SJCRH30 (cell line): ENCODE measurements at regions not wholly inside any gene's neighbourhood (a gene's known extent, or its start where the extent isn't known, plus 50 kb on each side); places are given as distances from the start of the nearest gene placed in this dataset.

Source experiments
- DNase-seq, 2 experiments: peaks; one replicate each; pipeline ENCODE4 v3.0.0-alpha.2; 2015 to 2020
- H3K27ac ChIP-seq: fragments of 250-450 bp; sonication (Bioruptor Pico); 2 replicates; pipeline ENCODE4 v1.5.1; 2020; ENCODE audit warnings: mild to moderate bottlenecking, moderate library complexity
- H3K27me3 ChIP-seq: fragments of 250-450 bp; sonication (Bioruptor Pico); 2 replicates; pipeline ENCODE4 v1.5.1; 2020; ENCODE audit warnings: mild to moderate bottlenecking, moderate library complexity
- H3K36me3 ChIP-seq: fragments of 250-450 bp; sonication (Bioruptor Pico); 2 replicates; pipeline ENCODE4 v1.5.1; 2020; ENCODE audit warnings: mild to moderate bottlenecking, moderate library complexity
- H3K4me1 ChIP-seq: fragments of 250-450 bp; sonication (Bioruptor Pico); 2 replicates; pipeline ENCODE4 v1.5.1; 2020; ENCODE audit warnings: mild to moderate bottlenecking, moderate library complexity
- H3K4me3 ChIP-seq: fragments of 250-450 bp; sonication (Bioruptor Pico); 2 replicates; pipeline ENCODE4 v1.5.1; 2020; ENCODE audit warnings: mild to moderate bottlenecking, moderate library complexity
- H3K9me3 ChIP-seq: fragments of 250-450 bp; sonication (Bioruptor Pico); replicated peaks from 2 replicates; pipeline ENCODE4 v1.5.1; 2020; ENCODE audit warnings: mild to moderate bottlenecking, moderate library complexity

DNA sequence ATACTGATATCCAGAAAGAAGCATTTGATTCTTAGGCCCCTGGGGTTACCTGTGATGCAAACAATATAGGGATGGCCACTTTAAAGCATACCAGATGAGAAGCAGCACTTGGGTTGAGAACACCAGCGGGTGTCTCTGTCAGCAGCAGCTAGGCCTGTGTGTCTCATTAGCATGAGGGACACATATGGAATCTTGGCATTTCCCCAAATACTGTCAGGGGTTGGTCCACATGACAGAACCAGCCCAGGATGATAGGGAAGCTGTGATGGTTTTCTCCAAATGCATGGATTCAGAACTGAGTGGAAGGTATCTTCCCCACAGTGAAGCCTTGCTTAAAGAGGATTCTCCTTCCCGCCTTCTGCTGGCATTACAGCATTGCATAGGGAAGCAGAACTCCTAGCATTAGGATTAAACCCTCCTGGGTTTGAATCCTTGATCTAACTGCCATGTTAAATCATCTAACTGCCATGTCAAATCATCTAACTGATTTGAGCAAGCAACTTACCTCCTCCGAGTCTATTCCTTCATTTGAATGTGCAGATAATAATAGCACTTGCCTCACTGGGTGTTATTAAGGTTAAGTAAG, 111.5 kb upstream of the WSCD2 start:
- H3K4me1 ChIP-seq, result no peaks in the 10 kb centered on the region
- H3K9me3 ChIP-seq, result no peaks in the 10 kb centered on the region
- H3K36me3 ChIP-seq, result no peaks in the 10 kb centered on the region
- no peak overlapping the region for H3K27ac ChIP-seq
- no peak for DNase-seq
- H3K27me3 ChIP-seq, result no peaks in the 10 kb centered on the region
- no peak overlapping the region for H3K4me3 ChIP-seq

DNA sequence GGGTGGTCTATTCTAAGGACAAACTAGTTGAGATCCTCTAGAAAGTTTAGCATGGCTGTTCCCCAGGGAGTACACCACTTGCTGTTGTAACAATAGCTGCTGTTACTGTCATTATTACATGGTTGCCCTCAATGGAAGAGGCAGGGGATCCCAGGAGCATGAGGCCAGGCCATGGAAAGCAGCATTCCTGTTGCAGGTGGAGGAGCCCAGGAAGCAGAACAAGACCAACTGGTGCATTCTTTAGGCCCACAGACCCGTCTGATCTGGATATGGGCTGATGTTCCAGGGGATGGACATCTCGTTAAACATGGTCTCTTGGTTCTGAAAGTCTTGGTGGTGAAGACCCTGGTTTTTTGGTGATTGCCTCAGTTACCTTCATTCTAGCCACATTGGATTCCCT, 109.2 kb upstream of the WSCD2 start:
- H3K4me1 ChIP-seq, result no peaks in the 10 kb centered on the region

DNA sequence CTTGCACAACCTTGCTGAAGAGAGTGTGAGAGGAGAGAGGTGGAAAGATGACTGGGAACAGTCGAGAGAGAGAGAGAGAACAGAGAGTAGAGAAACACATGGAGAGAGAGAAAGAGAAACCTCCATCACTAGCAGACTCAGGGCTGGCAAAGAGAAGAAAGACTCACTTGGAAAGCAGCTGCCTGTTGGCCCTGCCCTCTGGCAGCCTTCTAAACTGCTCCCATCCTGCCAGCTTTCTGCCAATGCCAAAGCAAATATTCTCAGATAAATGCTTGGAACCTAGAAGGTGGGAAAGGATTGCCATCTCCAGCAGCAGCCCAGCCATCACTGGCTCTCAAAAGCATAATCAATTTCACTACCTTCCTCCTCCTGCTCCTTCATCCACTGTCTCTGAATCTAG, 107.9 kb upstream of the WSCD2 start:
- Histone ChIP-seq H3K4me1 (no peaks in the 10 kb centered on the region), H3K36me3 (no peaks in the 10 kb centered on the region), H3K9me3 (no peaks in the 10 kb centered on the region), H3K27me3 (no peaks in the 10 kb centered on the region), H3K4me3 (no peak overlapping the region), H3K27ac (no peak overlapping the region)
- no peak for DNase-seq

More for the DNA sequence above, 109.2 kb upstream of the WSCD2 start:
- no peaks in the 10 kb centered on the region for H3K9me3 ChIP-seq
- no peak for DNase-seq
- no peak overlapping the region for H3K27ac ChIP-seq
- H3K27me3 ChIP-seq, result no peaks in the 10 kb centered on the region
- no peaks in the 10 kb centered on the region for H3K36me3 ChIP-seq
- no peak overlapping the region for H3K4me3 ChIP-seq

DNA sequence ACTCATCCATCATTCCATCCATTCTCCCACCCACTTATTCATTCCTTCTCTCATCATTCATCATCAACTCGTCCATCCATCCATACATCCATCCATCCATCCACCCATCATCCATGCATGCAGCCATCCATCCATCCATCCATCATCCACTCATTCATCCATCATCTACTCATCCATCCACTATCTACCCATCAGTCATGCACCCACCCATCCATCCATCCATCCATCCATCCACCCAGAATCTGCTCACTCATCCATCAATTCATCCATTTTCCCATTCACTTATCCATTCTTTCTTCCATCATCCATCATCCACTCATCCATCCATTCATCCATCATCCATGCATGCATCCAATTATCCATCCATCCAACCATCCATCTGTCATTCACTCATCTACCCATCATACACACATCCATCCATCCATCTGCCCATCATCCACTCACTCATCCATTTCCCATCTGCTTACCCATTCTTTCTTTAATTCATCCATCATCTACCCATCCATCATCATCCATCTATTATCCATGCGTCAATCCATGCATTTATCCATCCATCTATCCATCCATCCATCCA, 107.1 kb upstream of the WSCD2 start:
- Histone ChIP-seq H3K27me3 (no peaks in the 10 kb centered on the region), H3K36me3 (no peaks in the 10 kb centered on the region), H3K4me1 (no peaks in the 10 kb centered on the region), H3K27ac (no peak overlapping the region), H3K9me3 (no peaks in the 10 kb centered on the region), H3K4me3 (no peak overlapping the region)
- DNase-seq, result no peak

DNA sequence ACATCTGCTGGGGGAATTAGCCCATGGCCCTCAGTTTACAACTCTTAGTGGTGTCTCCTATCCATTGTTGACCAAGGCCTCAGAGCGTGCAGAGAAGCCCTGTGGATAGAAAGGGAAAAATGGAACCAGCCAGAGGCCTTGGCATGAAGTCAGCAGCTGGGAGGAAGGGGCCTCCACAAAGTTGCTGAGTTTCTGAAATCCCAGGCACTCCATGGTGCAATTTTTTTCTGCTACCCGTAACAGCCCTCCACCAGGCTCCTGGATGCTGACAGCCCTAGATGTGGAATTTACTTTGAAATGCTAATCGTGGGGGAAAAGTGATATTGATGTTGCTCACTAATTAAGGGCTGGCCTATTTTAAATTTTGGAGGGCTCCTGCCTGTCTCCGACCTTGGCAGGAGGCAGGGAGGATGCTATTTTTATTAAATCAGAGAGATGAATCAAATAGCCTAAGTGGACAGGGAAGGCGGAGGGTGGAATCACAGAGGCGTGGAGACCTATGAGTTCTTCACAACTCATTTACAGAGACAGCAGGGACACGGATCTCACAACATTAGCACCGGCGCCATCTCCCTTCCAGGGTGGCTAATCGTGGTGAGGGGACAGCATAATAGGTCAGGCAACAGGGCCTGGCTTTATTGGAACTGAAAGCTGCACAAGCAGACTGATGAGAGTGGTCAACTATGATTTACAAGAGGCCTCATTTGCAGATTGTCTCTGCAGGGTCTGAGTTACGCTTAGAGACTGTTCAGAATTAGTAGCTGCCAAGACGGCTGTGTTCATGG, 99.8 kb upstream of the WSCD2 start:
- H3K27me3 ChIP-seq, result no peaks in the 10 kb centered on the region
- no peaks in the 10 kb centered on the region for H3K4me1 ChIP-seq
- no peaks in the 10 kb centered on the region for H3K36me3 ChIP-seq
- H3K9me3 ChIP-seq, result no peaks in the 10 kb centered on the region
- no peak for DNase-seq
- H3K27ac ChIP-seq, result no peak overlapping the region
- H3K4me3 ChIP-seq, result no peak overlapping the region

DNA sequence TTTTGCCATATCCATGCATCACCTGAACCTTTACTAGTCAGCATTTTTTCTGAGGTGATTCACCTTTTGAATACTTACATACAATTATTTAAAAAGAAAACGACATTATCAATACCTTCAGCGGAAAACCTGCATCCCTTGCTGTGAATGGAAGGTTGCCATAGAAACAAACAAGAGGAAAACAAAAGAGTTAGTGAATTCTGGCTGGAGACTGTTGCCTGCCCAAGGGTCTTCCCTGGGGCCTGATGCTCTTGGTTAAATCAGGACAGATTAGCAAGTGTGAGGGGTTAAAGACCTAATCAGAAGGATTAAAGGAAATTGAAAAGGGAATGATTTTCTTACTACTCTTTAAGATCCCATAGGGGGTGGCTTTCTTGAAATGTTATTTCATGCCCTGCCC, 96.0 kb upstream of the WSCD2 start:
- no peaks in the 10 kb centered on the region for H3K27me3 ChIP-seq
- DNase-seq, result no peak
- no peak overlapping the region for H3K4me3 ChIP-seq
- H3K9me3 ChIP-seq, result no peaks in the 10 kb centered on the region
- H3K4me1 ChIP-seq, result no peaks in the 10 kb centered on the region
- no peaks in the 10 kb centered on the region for H3K36me3 ChIP-seq
- no peak overlapping the region for H3K27ac ChIP-seq

DNA sequence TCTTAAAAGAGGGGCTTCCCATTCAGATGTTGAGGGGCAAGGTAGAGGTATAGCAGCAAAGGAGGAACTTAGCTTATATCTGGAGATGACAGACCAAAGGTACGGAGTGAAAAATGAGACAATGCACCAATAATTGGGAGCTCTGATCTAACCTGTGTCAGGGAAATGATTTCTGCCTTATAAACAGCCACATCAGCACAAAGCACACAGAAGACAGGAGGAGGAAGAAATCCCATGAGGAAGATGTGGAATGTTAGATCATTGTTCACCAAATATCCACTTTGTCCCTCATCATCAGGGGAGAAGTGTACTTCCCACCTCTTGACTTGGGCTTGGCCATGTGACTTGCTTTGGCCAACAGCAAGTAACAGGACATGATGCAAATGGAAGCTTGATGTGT, 93.7 kb upstream of the WSCD2 start:
- Histone ChIP-seq H3K27me3 (no peaks in the 10 kb centered on the region), H3K36me3 (no peaks in the 10 kb centered on the region), H3K4me1 (no peaks in the 10 kb centered on the region), H3K9me3 (no peaks in the 10 kb centered on the region), H3K4me3 (no peak overlapping the region), H3K27ac (no peak overlapping the region)
- no peak for DNase-seq

DNA sequence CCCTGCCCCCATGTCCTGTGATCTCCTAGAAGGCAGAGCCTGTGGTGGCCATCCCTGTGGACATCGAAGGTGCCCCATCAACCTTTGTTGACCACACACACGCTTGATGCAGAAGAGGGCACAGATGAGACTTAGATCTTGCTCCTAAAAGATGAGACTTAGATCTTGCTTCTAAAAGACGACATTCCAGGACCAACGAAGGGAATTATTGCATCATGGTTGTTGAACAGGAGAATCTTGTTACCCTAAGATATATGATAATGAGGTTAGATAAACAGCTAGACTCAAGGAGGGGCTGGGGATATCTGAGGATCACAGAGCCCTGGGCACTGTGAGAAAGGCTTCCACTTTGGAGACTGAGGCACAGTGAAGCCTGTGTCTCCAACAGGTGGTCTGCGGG, 91.1 kb upstream of the WSCD2 start:
- no peaks in the 10 kb centered on the region for H3K9me3 ChIP-seq
- H3K4me3 ChIP-seq, result no peak overlapping the region
- no peaks in the 10 kb centered on the region for H3K36me3 ChIP-seq
- no peak overlapping the region for H3K27ac ChIP-seq
- H3K4me1 ChIP-seq, result no peaks in the 10 kb centered on the region
- no peak for DNase-seq
- H3K27me3 ChIP-seq, result no peaks in the 10 kb centered on the region

DNA sequence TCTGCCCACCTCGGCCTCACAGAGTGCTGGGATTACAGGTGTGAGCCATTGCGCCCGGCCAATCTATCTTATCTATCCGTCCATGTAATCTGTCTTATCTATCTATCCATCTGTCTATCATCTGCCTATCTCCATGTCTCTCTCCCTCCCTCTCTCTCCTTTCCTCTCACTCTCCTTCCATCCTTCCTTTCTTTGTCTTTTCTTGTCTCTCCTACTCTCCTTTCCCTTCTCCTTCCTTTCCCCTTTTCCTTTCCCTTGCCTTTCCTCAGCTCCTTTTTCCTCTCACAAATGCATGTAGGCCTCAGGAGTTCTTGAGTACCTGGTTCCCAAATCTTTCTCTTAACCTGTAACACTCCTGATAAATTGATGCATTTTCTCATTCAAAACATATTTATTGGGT, 89.3 kb upstream of the WSCD2 start:
- Histone ChIP-seq H3K27me3 (no peaks in the 10 kb centered on the region), H3K9me3 (no peaks in the 10 kb centered on the region), H3K4me1 (no peaks in the 10 kb centered on the region), H3K36me3 (no peaks in the 10 kb centered on the region), H3K4me3 (no peak overlapping the region), H3K27ac (no peak overlapping the region)
- DNase-seq, result no peak

DNA sequence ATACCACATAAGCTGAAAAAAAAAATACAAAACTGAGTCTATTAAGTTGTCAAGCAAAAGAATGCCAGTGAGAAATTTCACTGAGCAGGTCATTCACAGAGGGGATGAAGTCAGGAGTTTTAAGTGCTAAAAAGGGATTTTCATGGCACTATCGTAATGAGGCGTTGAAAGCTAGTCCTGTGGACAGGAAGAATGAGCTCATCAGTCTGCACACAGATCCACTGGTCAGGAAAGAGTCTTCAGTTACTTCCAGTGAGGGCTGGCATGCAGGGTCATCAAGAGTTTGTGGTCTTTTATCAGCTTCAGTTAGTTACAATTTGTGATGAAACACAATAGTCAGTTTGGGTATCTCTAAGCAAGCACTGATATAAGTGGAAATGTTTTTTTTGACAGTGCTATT, 88.1 kb upstream of the WSCD2 start:
- H3K4me1 ChIP-seq, result no peaks in the 10 kb centered on the region
- H3K27ac ChIP-seq, result no peak overlapping the region
- no peaks in the 10 kb centered on the region for H3K36me3 ChIP-seq
- peak in 1 of 2 experiments; percentile 1 for DNase-seq
- H3K9me3 ChIP-seq, result no peaks in the 10 kb centered on the region
- no peak overlapping the region for H3K4me3 ChIP-seq
- H3K27me3 ChIP-seq, result no peaks in the 10 kb centered on the region

DNA sequence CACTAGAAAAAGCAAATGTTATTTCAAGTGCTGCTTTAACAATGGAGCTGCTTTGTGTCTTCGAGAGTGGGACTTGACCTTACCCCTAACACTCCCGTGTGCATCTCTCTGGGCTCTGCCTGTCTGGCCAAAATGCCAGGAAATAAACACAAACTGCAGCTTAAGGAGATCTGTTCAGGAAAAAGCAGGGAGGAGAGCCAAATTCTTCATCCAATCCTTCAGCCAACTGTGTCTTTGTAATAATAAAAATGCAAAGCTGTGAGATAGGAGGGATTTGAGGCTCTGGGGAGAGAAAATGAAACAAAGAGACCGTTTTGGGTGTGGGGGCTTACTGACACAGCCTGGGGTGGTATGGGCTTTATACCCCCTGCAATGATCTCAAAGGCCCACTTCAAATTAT, 85.8 kb upstream of the WSCD2 start:
- Histone ChIP-seq H3K27me3 (no peaks in the 10 kb centered on the region), H3K27ac (no peak overlapping the region), H3K4me1 (no peaks in the 10 kb centered on the region), H3K9me3 (no peaks in the 10 kb centered on the region), H3K4me3 (no peak overlapping the region), H3K36me3 (no peaks in the 10 kb centered on the region)
- DNase-seq, result no peak

DNA sequence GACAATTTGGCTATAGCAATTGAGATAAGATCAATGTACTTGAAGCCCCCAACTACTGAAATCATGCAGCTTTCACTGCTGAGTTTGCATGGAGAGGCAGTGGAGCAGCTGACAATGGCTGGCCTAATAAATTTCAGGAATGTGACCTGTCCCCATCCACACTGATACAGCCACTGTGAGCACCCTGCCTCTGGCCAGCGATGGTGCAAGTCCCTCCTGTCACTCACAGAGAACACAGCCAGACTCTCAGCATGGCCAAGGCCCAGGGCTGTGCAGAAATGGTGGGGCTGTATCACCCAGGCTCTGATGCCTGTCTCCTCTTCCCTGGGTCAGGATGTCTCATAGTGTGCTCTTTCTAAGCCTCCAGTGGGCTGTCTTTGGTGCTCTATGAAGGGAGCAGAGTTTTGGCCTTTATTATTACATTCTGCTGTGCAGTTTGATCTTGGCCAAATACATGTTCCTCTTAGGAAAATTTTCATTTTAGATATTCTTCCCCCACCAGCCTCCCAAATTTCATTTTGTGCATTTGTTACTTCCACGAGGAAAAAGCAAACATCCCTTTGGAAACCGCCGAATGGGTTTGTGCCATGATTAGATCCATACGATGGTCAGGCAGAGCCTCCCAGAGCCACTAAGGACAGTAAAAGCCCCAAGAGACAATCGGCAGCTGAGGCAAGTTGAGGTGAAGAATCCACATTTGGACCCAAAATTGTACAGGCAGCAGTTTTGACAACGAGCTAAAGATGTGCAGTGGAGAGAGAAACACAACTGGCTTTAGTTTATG, 85.1 kb upstream of the WSCD2 start:
- Histone ChIP-seq H3K9me3 (no peaks in the 10 kb centered on the region), H3K4me3 (no peak overlapping the region), H3K27ac (no peak overlapping the region), H3K27me3 (no peaks in the 10 kb centered on the region), H3K4me1 (no peaks in the 10 kb centered on the region), H3K36me3 (no peaks in the 10 kb centered on the region)
- no peak for DNase-seq

DNA sequence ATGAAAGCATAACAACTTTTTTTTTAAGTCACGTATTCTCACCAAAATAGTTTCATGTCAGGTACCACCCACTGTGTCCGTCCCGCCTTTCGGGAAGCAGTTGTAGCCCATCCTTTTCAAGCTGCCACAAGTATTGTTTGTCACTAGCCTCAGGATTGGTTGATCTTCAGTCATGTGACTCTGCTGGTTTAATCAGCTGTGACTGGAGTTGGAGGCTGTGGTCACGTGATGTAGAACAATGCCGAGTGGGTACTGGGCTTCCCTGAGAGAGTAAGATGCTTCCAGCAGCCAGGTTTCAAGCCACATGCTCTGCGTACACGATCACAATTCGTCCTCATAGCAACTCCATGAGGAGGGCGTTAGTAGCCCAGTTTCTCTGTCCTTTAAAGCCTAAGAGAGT, 83.0 kb upstream of the WSCD2 start:
- Histone ChIP-seq H3K4me3 (no peak overlapping the region), H3K4me1 (no peaks in the 10 kb centered on the region), H3K27ac (no peak overlapping the region), H3K9me3 (no peaks in the 10 kb centered on the region), H3K36me3 (no peaks in the 10 kb centered on the region), H3K27me3 (no peaks in the 10 kb centered on the region)
- DNase-seq, result peak in 1 of 2 experiments; percentile 5

DNA sequence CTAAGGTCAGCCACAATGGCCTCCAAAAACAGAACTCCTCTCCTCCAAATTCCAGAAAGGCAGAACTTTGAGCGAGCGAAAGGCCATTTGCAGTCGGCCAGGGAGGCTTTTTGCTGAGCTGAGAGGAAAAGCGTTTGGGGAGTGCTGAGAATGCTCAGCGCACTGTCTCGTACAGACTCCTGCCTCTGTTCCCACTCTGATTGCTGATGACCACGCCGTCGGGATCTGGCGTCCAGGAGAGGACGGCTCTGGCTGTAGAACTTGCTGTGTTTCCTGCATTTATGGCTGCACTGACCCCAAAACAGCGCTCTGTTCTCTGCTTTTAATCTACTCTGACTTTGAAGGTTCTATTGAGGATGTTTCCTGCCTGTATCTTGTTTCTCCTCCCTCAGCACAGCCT, 82.4 kb upstream of the WSCD2 start:
- H3K27me3 ChIP-seq, result no peaks in the 10 kb centered on the region
- no peak overlapping the region for H3K27ac ChIP-seq
- no peak for DNase-seq
- no peaks in the 10 kb centered on the region for H3K9me3 ChIP-seq
- H3K36me3 ChIP-seq, result no peaks in the 10 kb centered on the region
- no peak overlapping the region for H3K4me3 ChIP-seq
- no peaks in the 10 kb centered on the region for H3K4me1 ChIP-seq

DNA sequence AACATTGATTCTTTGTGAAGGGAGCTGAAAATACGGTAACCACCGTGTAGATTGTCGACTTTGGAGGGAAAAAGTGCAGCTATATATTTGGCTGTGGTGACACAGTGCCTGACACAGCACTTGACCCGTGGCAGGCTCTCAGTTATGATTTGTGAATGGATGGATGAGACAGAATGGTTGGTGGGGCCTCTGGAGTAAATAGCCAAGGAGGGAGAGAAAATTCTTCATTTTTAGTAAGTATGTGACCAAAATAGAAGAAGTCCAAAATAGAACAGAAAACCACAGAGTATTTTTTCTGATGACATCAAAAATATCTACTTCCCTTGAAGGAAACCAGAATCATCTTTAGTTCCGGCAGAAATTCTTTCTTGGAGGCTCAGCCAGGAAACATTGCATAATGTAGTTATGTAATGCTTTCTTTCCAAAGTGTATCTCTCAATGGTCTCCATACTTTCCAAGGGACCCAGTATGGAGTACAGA, 82.0 kb upstream of the WSCD2 start:
- DNase-seq, result no peak
- no peak overlapping the region for H3K27ac ChIP-seq

More for the DNA sequence above, 82.0 kb upstream of the WSCD2 start:
- no peaks in the 10 kb centered on the region for H3K9me3 ChIP-seq
- no peaks in the 10 kb centered on the region for H3K4me1 ChIP-seq
- no peaks in the 10 kb centered on the region for H3K27me3 ChIP-seq
- H3K36me3 ChIP-seq, result no peaks in the 10 kb centered on the region
- H3K4me3 ChIP-seq, result no peak overlapping the region
